Neural progenitor cell (in vitro differentiated cells): ENCODE measurements at regions not wholly inside any gene's neighbourhood (a gene's known extent, or its start where the extent isn't known, plus 50 kb on each side); places are given as distances from the start of the nearest gene placed in this dataset.

Source experiments
- DNase-seq: peaks from one replicate; pipeline ENCODE4 v3.0.0-alpha.2; 2016; ENCODE audit warnings: low spot score
- H2AFZ ChIP-seq: fragments of 200-600 bp; sonication (generic); replicated peaks from 2 replicates; pipeline ENCODE4 v1.6.1; 2016; ENCODE audit warnings: antibody characterized with exemption
- H3F3A ChIP-seq: fragments of 200-600 bp; sonication (generic); 2 replicates; pipeline ENCODE4 v1.6.1; 2016; ENCODE audit warnings: antibody characterized with exemption, low read depth
- H3K27ac ChIP-seq: fragments of 200-600 bp; sonication (generic); 2 replicates; pipeline ENCODE4 v1.5.1; 2016; ENCODE audit warnings: mild to moderate bottlenecking
- H3K27me3 ChIP-seq: fragments of 200-600 bp; sonication (generic); 2 replicates; pipeline ENCODE4 v1.6.1; 2016; ENCODE audit warnings: mild to moderate bottlenecking, moderate library complexity
- H3K36me3 ChIP-seq: fragments of 200-600 bp; sonication (generic); 2 replicates; pipeline ENCODE4 v1.5.1; 2016
- H3K4me1 ChIP-seq: fragments of 200-600 bp; sonication (generic); 2 replicates; pipeline ENCODE4 v1.6.1; 2016; ENCODE audit warnings: mixed run types
- H3K4me2 ChIP-seq: fragments of 200-600 bp; sonication (generic); 2 replicates; pipeline ENCODE4 v1.6.1; 2016
- H3K4me3 ChIP-seq: fragments of 200-600 bp; sonication (generic); 2 replicates; pipeline ENCODE4 v1.5.1; 2016
- H3K79me2 ChIP-seq: fragments of 200-600 bp; sonication (generic); 2 replicates; pipeline ENCODE4 v1.6.1; 2016; ENCODE audit warnings: low read depth
- H3K9ac ChIP-seq: fragments of 200-600 bp; sonication (generic); 2 replicates; pipeline ENCODE4 v1.6.1; 2016
- H3K9me3 ChIP-seq: fragments of 200-600 bp; sonication (generic); 2 replicates; pipeline ENCODE4 v1.5.1; 2016; ENCODE audit warnings: low read depth
- H4K20me1 ChIP-seq: fragments of 200-600 bp; sonication (generic); 2 replicates; pipeline ENCODE4 v1.6.1; 2016; ENCODE audit warnings: low read depth
- H3K27ac Mint-ChIP-seq: 3 replicates; pipeline ENCODE4 v1.8.0; 2021; ENCODE audit warnings: mixed read lengths
- H3K27me3 Mint-ChIP-seq: 2 replicates; pipeline ENCODE4 v1.8.0; 2022; ENCODE audit warnings: low read depth, mild to moderate bottlenecking, inconsistent platforms, moderate library complexity, mixed read lengths; ENCODE audit not compliant: insufficient read depth
- H3K36me3 Mint-ChIP-seq: 3 replicates; pipeline ENCODE4 v1.8.0; 2021; ENCODE audit warnings: mixed read lengths
- H3K4me1 Mint-ChIP-seq: 3 replicates; pipeline ENCODE4 v1.8.0; 2021; ENCODE audit warnings: mixed read lengths
- H3K4me3 Mint-ChIP-seq: 3 replicates; pipeline ENCODE4 v1.8.0; 2021; ENCODE audit warnings: mild to moderate bottlenecking, moderate library complexity, mixed read lengths
- H3K9me3 Mint-ChIP-seq: 3 replicates; pipeline ENCODE4 v1.8.0; 2020; ENCODE audit warnings: mixed read lengths
- CTCF ChIP-seq: fragments of 200-600 bp; sonication (generic); IDR thresholded peaks from 2 replicates; pipeline ENCODE4 v1.5.1; 2017; ENCODE audit warnings: antibody characterized with exemption, mild to moderate bottlenecking
- EZH2 ChIP-seq: fragments of 200-600 bp; sonication (generic); IDR thresholded peaks from 2 replicates; pipeline ENCODE4 v1.6.1; 2017; ENCODE audit warnings: antibody characterized with exemption, mild to moderate bottlenecking, moderate library complexity
- EZH2phosphoT487 ChIP-seq: fragments of 200-600 bp; sonication (generic); IDR thresholded peaks from 2 replicates; pipeline ENCODE4 v1.6.1; 2017; ENCODE audit warnings: antibody characterized with exemption

- Mint-ChIP-seq H3K4me1 (peaks cover 7% of the 10 kb centered on the region), H3K4me3 (no peak overlapping the region), H3K27ac (no peak overlapping the region), H3K9me3 (peaks cover 2% of the 10 kb centered on the region), H3K27me3 (no peaks in the 10 kb centered on the region), H3K36me3 (no peaks in the 10 kb centered on the region)
- Histone ChIP-seq H3K27me3 (no peaks in the 10 kb centered on the region), H3K79me2 (no peaks in the 10 kb centered on the region), H3K36me3 (no peaks in the 10 kb centered on the region), H3K9me3 (no peaks in the 10 kb centered on the region), H3K4me3 (no peak overlapping the region), H3K4me1 (no peaks in the 10 kb centered on the region), H4K20me1 (no peaks in the 10 kb centered on the region), H3K27ac (no peak overlapping the region), H2AFZ (no peak overlapping the region), H3K9ac (no peak overlapping the region), H3F3A (no peaks in the 10 kb centered on the region), H3K4me2 (no peak overlapping the region)
- DNase-seq: no peak
- TF ChIP-seq EZH2 (no peak), EZH2phosphoT487 (no peak), CTCF (no peak)
Observed at GRCh38 chr2:225864394-225864793, 464.9 kb downstream of the NYAP2 start.

- Mint-ChIP-seq H3K27me3 (no peaks in the 10 kb centered on the region), H3K4me3 (no peak overlapping the region), H3K27ac (no peak overlapping the region), H3K9me3 (no peaks in the 10 kb centered on the region), H3K36me3 (no peaks in the 10 kb centered on the region), H3K4me1 (no peaks in the 10 kb centered on the region)
- H3K36me3 ChIP-seq: no peaks in the 10 kb centered on the region
- H4K20me1 ChIP-seq: no peaks in the 10 kb centered on the region
- H3K79me2 ChIP-seq: no peaks in the 10 kb centered on the region
- H3F3A ChIP-seq: no peaks in the 10 kb centered on the region
- H3K27me3 ChIP-seq: no peaks in the 10 kb centered on the region
- H3K27ac ChIP-seq: no peak overlapping the region
- no peaks in the 10 kb centered on the region for H3K9me3 ChIP-seq
- TF ChIP-seq CTCF (no peak), EZH2phosphoT487 (no peak), EZH2 (no peak)
- DNase-seq: no peak
- H3K4me1 ChIP-seq: no peaks in the 10 kb centered on the region
- H2AFZ ChIP-seq: no peak overlapping the region
- H3K4me3 ChIP-seq: no peak overlapping the region
- H3K9ac ChIP-seq: no peak overlapping the region
- H3K4me2 ChIP-seq: no peak overlapping the region
Observed at GRCh38 chr2:225842939-225843338, 443.4 kb downstream of the NYAP2 start.

- no peak overlapping the region for H3K27ac ChIP-seq
- H3K4me1 ChIP-seq: no peaks in the 10 kb centered on the region
- H3K27me3 ChIP-seq: no peaks in the 10 kb centered on the region
- H3K79me2 ChIP-seq: no peaks in the 10 kb centered on the region
- H3K9me3 ChIP-seq: no peaks in the 10 kb centered on the region
- H4K20me1 ChIP-seq: no peaks in the 10 kb centered on the region
- Mint-ChIP-seq H3K27ac (no peak overlapping the region), H3K27me3 (no peaks in the 10 kb centered on the region), H3K4me3 (no peak overlapping the region), H3K4me1 (no peaks in the 10 kb centered on the region), H3K36me3 (no peaks in the 10 kb centered on the region), H3K9me3 (no peaks in the 10 kb centered on the region)
- no peak for DNase-seq
- no peak overlapping the region for H3K4me2 ChIP-seq
- no peak overlapping the region for H3K9ac ChIP-seq
- no peak overlapping the region for H2AFZ ChIP-seq
- TF ChIP-seq EZH2phosphoT487: no peak
- no peak for TF ChIP-seq EZH2
- no peak for TF ChIP-seq CTCF
- no peaks in the 10 kb centered on the region for H3K36me3 ChIP-seq
- no peak overlapping the region for H3K4me3 ChIP-seq
- no peaks in the 10 kb centered on the region for H3F3A ChIP-seq
Observed at GRCh38 chr2:225841314-225841713, 441.8 kb downstream of the NYAP2 start.

GRCh38 chr2:225837328-225837727 is 437.8 kb downstream of the NYAP2 start:
- H3K4me1 ChIP-seq: no peaks in the 10 kb centered on the region
- H3K4me2 ChIP-seq: no peak overlapping the region
- no peaks in the 10 kb centered on the region for H3K4me1 Mint-ChIP-seq
- H3K36me3 ChIP-seq: no peaks in the 10 kb centered on the region
- no peaks in the 10 kb centered on the region for H3F3A ChIP-seq
- H3K36me3 Mint-ChIP-seq: no peaks in the 10 kb centered on the region
- no peak overlapping the region for H3K27ac Mint-ChIP-seq
- H4K20me1 ChIP-seq: no peaks in the 10 kb centered on the region
- no peak overlapping the region for H3K4me3 ChIP-seq
- H3K27ac ChIP-seq: no peak overlapping the region
- no peak for TF ChIP-seq EZH2phosphoT487
- TF ChIP-seq CTCF: no peak
- TF ChIP-seq EZH2: no peak
- DNase-seq: no peak
- no peak overlapping the region for H2AFZ ChIP-seq
- no peak overlapping the region for H3K4me3 Mint-ChIP-seq
- H3K9ac ChIP-seq: no peak overlapping the region
- no peaks in the 10 kb centered on the region for H3K27me3 ChIP-seq
- H3K9me3 ChIP-seq: no peaks in the 10 kb centered on the region
- no peaks in the 10 kb centered on the region for H3K9me3 Mint-ChIP-seq
- H3K79me2 ChIP-seq: no peaks in the 10 kb centered on the region
- H3K27me3 Mint-ChIP-seq: no peaks in the 10 kb centered on the region
